Gastrocnemius medialis (tissue), 4 donors: ENCODE measurements at regions not wholly inside any gene's neighbourhood (a gene's known extent, or its start where the extent isn't known, plus 50 kb on each side); places are given as distances from the start of the nearest gene placed in this dataset.

Source experiments
- POLR2A ChIP-seq, 2 donors: fragments of 450-650 bp; IDR thresholded peaks; one replicate each; pipeline ENCODE4 v1.6.1; 2017; ENCODE audit warnings: antibody characterized with exemption in 2 of 2, mild to moderate bottlenecking in 2 of 2, moderate library complexity in 2 of 2
- TF ChIP-seq, protein P1 (sequence below), 5 experiments: fragments of 450-650 bp in 3 of 5; fragments of 200-600 bp in 2 of 5; sonication (generic) in 2 of 5; IDR thresholded peaks in 4 of 5; conservative IDR thresholded peaks in 1 of 5; 1 replicate in 4 of 5; 2 replicates in 1 of 5; pipeline ENCODE4 v1.5.1; 2016 to 2019; ENCODE audit warnings: antibody characterized with exemption in 5 of 5, mild to moderate bottlenecking in 3 of 5, moderate library complexity in 3 of 5

- TF ChIP-seq POLR2A (IDR thresholded peaks at IDR 0.05) = no peak
- TF ChIP-seq, protein P1, sequence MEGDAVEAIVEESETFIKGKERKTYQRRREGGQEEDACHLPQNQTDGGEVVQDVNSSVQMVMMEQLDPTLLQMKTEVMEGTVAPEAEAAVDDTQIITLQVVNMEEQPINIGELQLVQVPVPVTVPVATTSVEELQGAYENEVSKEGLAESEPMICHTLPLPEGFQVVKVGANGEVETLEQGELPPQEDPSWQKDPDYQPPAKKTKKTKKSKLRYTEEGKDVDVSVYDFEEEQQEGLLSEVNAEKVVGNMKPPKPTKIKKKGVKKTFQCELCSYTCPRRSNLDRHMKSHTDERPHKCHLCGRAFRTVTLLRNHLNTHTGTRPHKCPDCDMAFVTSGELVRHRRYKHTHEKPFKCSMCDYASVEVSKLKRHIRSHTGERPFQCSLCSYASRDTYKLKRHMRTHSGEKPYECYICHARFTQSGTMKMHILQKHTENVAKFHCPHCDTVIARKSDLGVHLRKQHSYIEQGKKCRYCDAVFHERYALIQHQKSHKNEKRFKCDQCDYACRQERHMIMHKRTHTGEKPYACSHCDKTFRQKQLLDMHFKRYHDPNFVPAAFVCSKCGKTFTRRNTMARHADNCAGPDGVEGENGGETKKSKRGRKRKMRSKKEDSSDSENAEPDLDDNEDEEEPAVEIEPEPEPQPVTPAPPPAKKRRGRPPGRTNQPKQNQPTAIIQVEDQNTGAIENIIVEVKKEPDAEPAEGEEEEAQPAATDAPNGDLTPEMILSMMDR (IDR thresholded peaks at IDR 0.05 in 4 of 5, conservative IDR thresholded peaks at IDR 0.05 in 1 of 5) = no peak
These were observed 202.7 kb downstream of the TFAP2C start for GRCh38 chr20:56831795-56832194.
